ENCODE measurements at regions not wholly inside any gene's neighbourhood (a gene's known extent, or its start where the extent isn't known, plus 50 kb on each side); places are given as distances from the start of the nearest gene placed in this dataset.

- TF ChIP-seq, protein P1, sequence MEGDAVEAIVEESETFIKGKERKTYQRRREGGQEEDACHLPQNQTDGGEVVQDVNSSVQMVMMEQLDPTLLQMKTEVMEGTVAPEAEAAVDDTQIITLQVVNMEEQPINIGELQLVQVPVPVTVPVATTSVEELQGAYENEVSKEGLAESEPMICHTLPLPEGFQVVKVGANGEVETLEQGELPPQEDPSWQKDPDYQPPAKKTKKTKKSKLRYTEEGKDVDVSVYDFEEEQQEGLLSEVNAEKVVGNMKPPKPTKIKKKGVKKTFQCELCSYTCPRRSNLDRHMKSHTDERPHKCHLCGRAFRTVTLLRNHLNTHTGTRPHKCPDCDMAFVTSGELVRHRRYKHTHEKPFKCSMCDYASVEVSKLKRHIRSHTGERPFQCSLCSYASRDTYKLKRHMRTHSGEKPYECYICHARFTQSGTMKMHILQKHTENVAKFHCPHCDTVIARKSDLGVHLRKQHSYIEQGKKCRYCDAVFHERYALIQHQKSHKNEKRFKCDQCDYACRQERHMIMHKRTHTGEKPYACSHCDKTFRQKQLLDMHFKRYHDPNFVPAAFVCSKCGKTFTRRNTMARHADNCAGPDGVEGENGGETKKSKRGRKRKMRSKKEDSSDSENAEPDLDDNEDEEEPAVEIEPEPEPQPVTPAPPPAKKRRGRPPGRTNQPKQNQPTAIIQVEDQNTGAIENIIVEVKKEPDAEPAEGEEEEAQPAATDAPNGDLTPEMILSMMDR (IDR thresholded peaks at IDR 0.05) = no peak
- no peak for DNase-seq
- Histone ChIP-seq H3K9me3 (no peaks in the 10 kb centered on the region), H3K27me3 (ENCODE audit: insufficient read depth in 3 of 3, low read length in 2 of 3) (no peaks in the 10 kb centered on the region), H3K36me3 (ENCODE audit: insufficient read depth in 1 of 2, low read depth in 1 of 2) (no peaks in the 10 kb centered on the region), H3K4me1 (no peaks in the 10 kb centered on the region), H3K4me3 (no peak overlapping the region), H3K27ac (no peak overlapping the region)
- ATAC-seq = no peak
- WGBS, 3 donors = 58 to 65% (median 60%) methylated on average over 3 of the region's 3 CpGs
- intact Hi-C loops (cut with DNase I) = no loop called here
These were observed 1603.3 kb upstream of the ZEB2 start for GRCh38 chr2:146123256-146123655.

GRCh38 chr2:146119586-146119985 lies 1599.7 kb upstream of the ZEB2 start:
- Histone ChIP-seq H3K4me1 (no peaks in the 10 kb centered on the region), H3K9me3 (no peaks in the 10 kb centered on the region), H3K27ac (no peak overlapping the region), H3K36me3 (ENCODE audit: insufficient read depth in 1 of 2, low read depth in 1 of 2) (no peaks in the 10 kb centered on the region), H3K4me3 (no peak overlapping the region), H3K27me3 (ENCODE audit: insufficient read depth in 3 of 3, low read length in 2 of 3) (no peaks in the 10 kb centered on the region)
- DNase-seq = no peak
- TF ChIP-seq, protein P1 (IDR thresholded peaks at IDR 0.05) = no peak
- intact Hi-C loops (cut with DNase I) = no loop called here
- WGBS, 3 donors = 61 to 76% (median 65%) methylated on average over 3 of the region's 3 CpGs
- no peak for ATAC-seq

DNA sequence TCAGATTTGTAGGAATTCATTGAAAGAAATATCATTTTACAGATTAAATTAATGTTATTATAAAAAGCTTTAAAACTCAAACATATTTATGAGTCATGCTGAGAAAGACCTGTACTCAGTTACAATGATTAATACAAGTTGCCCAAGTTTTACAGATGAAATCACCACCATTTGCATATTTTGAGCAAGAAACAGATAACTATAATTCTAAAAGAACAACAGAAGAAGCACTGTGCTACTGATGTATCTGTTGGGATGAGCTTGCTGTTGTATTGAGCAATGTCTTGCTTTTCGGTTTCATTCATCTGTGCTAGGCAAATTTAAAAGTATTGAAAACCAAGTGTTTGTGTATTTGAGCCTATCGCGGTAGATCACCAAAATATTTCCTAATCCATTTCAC lies 1589.1 kb upstream of the ZEB2 start:
- Histone ChIP-seq H3K4me1 (no peaks in the 10 kb centered on the region), H3K4me3 (no peak overlapping the region), H3K36me3 (ENCODE audit: insufficient read depth in 1 of 2, low read depth in 1 of 2) (no peaks in the 10 kb centered on the region), H3K27me3 (ENCODE audit: insufficient read depth in 3 of 3, low read length in 2 of 3) (no peaks in the 10 kb centered on the region), H3K27ac (no peak overlapping the region), H3K9me3 (no peaks in the 10 kb centered on the region)
- ATAC-seq (no peak), DNase-seq (no peak)
- TF ChIP-seq, protein P1 (IDR thresholded peaks at IDR 0.05) = no peak
- WGBS, 3 donors = 67 to 98% (median 95%) methylated on average over 3 of the region's 3 CpGs
- intact Hi-C loops (cut with DNase I) = no loop called here

GRCh38 chr2:146094185-146094584 lies 1574.3 kb upstream of the ZEB2 start:
- 78 to 85% (median 80%) methylated on average over 3 of the region's 3 CpGs for WGBS, 3 donors
- intact Hi-C loops (cut with DNase I) = no loop called here

DNA sequence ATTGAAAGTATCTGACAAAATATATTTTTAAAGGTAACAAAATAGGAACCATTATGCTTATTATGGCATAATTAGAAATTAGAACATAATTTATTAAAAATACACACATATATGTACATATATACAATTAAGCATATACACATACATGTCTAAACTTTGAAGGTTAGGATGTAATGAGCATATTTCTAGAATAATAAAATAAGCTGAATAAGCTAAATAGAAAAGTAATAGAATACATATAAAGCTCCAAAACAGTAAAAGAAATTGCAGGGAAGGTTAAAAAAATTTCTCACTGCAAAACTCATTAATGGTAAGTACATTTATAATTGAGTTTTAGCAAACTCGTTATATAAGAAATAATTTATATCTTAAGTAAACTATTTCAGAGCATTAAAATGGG lies 1561.5 kb upstream of the ZEB2 start:
- no peak for DNase-seq
- intact Hi-C loops (cut with DNase I) = no loop called here
- H3K4me1 ChIP-seq = no peaks in the 10 kb centered on the region
- ATAC-seq = no peak
- no peaks in the 10 kb centered on the region for H3K27me3 ChIP-seq (ENCODE audit: insufficient read depth in 3 of 3, low read length in 2 of 3)
- H3K27ac ChIP-seq = no peak overlapping the region
- TF ChIP-seq, protein P1 (IDR thresholded peaks at IDR 0.05) = no peak
- no peaks in the 10 kb centered on the region for H3K9me3 ChIP-seq
- 81 to 96% (median 83%) methylated on average over 1 of the region's 1 CpG for WGBS, 3 donors
- no peak overlapping the region for H3K4me3 ChIP-seq
- no peaks in the 10 kb centered on the region for H3K36me3 ChIP-seq (ENCODE audit: insufficient read depth in 1 of 2, low read depth in 1 of 2)

More at GRCh38 chr2:146094185-146094584, 1574.3 kb upstream of the ZEB2 start:
- Histone ChIP-seq H3K4me1 (no peaks in the 10 kb centered on the region), H3K4me3 (no peak overlapping the region), H3K36me3 (ENCODE audit: insufficient read depth in 1 of 2, low read depth in 1 of 2) (no peaks in the 10 kb centered on the region), H3K9me3 (peaks cover 7% of the 10 kb centered on the region), H3K27me3 (ENCODE audit: insufficient read depth in 3 of 3, low read length in 2 of 3) (no peaks in the 10 kb centered on the region), H3K27ac (no peak overlapping the region)
- ATAC-seq = no peak
- TF ChIP-seq, protein P1 (IDR thresholded peaks at IDR 0.05) = no peak
- no peak for DNase-seq

Measured in psoas muscle (tissue), 7 donors.